DMS53 treated with DMSO at 0.1 percent for 48 hours (cell line): ENCODE measurements at regions not wholly inside any gene's neighbourhood (a gene's known extent, or its start where the extent isn't known, plus 50 kb on each side); places are given as distances from the start of the nearest gene placed in this dataset.

ENCODE experiments used
- DNase-seq: peaks from one replicate; lab custom pipeline; 2025; ENCODE audit not compliant: unreplicated experiment; lab: John Stamatoyannopoulos, UW

DNA sequence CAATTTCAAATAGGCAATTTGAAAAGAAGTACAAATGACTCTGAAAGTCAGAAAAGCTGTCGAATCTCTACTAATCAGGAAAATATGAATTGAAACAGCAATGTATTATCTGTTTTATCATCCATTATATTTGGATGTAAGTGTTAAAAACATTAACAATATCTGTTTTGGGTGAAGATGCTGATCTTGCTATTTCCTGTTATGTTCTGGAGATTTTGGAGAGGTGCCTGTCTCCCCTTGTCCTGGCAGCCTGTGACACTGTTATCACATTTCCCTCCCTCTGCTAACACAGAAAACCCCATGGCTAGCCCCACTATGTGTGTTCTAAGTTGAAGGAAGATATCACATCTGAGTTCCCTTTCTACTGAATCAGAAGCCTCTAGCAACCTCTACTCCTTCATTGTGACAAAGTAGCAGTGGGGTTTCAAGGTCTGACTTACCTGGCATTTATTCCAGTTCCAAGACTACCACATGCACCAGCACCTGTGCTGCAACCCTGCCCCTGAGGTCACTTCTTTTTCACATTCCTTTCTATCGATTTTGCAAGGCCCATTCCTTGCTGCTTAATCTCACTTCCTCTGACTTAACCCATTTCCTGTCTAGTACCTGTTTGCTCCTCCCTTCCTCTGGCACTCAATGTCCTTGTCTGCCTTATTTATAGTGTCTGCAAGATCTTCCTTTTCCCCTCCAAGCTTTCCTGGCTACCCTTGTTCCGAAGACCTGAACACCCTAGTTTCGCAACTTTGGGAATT is 95.5 kb upstream of the COL8A1 start:
- DNase-seq, result no peak

DNA sequence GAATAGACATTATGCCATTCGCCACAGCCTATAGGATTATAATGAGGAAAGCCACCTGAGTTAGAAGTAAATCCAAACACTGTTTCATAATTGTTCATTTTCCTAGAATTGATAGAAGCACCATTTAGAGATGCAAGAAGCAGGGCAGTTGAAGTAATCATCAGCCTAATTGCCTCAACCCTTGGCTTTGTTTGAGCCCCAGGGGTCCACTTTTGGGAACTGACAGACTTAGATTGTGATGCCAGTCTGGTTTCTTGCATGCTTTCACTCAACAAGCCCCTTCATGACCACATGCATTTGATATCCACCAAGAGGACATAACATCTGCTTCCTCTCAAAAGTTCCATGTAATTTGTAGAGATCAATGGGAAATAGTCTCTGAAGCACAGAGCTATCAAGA is 97.2 kb upstream of the COL8A1 start:
- no peak for DNase-seq

GRCh38 chr3:99537416-99537815 is 101.0 kb upstream of the COL8A1 start:
- DNase-seq, result no peak

GRCh38 chr3:99536555-99537314 is 101.7 kb upstream of the COL8A1 start:
- DNase-seq, result peak; percentile 29

DNA sequence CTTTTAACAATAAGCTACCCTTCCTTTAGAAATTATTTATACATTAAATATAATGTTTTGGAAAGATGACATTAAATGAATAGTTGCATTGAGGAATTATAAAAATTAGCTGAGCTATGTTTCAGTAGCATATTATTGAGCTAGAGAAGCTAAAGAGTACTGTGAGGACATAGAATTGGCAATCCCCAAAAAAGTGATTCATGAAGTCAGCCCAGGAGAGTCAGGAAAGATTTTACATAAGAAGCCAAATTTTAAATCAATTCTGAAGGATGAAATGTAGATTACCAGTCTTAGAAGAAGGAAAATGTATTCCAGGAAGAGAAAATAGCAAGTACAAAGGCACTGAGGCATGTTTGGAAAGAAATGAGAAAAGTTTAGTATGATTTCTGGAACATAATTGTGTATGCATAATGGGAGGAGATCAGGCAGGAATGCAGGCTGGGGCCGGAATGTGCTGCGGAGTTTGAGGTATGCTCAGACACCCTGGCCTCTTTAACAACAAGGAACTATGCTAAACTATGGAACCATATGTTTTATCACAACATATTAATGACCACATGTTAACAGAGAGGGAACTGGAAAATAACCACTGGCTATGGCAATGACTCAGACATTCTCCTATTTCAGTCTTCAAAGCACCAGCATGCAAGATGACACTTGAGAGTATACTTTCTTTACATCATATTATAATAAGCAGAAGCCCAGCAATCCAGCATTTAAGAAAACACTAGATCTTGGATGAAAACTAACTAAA is 103.3 kb upstream of the COL8A1 start:
- peak; percentile 34 for DNase-seq

DNA sequence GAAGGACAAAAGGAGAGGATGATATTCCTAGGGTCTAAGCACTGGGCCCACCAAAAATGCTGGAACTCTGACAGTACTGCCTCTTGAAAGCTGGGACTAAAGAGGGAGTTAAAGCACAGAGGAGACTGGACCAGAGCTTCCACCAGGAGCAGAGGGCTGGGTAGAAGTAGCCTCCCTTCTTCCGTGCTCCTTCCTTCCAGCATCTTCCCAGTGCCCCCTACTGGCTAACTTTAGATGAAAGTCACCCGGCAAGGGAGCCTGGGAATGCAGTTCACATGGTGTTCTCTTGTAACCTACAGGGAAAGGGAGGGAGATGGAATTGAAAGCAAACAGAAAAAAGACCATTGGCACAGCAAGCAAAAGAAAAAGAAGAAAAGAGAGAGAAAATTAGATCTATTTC is 106.1 kb upstream of the COL8A1 start:
- peak; percentile 34 for DNase-seq

DNA sequence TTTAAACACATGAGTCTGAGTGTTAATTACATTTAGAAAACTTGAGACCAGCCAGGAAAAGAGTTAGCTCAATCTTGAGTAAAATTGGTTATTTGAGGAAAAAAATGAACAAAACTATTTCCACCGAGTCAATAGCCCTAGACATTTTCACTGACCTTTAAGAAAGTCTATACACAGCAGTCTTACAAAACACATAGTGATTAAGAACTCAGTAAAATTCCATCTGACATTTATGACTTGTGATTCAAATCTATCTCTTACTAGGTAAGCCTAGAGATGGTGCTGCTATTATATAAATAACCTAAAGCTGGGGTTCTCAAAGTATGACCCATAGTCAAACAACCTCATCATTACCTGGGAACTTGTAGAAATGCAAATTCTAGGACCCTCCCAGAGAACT is 109.1 kb upstream of the COL8A1 start:
- DNase-seq, result no peak

GRCh38 chr3:99526921-99527320 is 111.5 kb upstream of the COL8A1 start:
- DNase-seq, result no peak

DNA sequence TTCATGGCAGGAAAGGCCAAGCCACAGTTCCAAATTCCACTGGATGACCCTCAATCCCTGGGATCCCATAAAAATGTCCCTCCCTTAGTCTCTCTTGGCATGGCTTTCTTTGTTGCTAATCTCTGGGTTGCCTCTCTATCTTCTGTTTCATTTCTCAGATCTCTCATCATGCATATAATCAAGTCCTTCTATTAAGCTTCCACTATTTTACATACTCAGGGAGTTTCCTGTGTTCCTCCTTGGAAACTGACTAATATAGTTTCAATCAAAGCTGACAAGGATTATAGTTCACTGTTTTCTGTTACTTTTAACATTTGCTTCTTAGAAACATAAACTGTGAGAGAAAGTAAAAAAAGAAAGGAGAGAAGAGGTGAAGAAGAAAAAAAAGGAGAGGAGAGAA is 113.8 kb upstream of the COL8A1 start:
- DNase-seq, result no peak

- DNase-seq, result no peak
Observed at GRCh38 chr3:99523431-99524127, 114.8 kb upstream of the COL8A1 start.

DNA sequence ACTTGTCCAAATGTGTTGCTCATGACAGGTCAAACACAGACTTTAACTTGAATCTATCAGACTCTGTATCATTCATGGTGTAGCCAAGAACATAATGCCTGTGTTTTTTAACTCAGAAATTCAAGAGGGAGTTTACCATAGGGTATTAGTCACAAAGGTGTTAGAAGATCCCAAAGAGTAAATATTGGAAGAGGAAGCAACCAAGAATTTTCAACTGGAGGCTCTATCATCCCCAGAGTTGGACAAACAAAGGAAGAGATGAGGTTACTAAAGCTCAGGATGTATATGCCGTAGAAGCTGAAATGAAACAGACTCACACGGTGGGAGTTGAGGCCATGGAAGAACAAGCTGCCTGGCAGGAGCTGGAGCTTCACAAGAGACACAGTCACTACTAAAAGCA is 116.2 kb upstream of the COL8A1 start:
- peak; percentile 74 for DNase-seq

DNA sequence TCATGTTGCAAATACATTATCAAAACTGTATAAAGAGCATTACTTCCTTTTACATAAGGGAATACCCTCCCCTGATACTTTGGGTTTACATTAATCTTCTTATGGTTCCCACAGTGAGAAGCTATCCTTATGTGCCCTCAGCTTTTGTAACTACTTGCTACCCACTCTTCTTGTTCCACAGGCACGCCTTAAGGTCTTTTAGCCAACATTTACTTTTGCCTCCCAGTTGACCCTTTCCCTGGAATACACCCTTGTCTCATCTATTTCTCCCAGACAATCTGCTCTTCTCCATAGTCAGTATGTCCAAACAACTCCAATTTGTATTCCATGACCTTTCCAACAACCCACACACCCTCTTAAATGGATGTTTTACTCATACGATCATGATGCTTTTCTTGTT is 116.8 kb upstream of the COL8A1 start:
- no peak for DNase-seq

- DNase-seq, result no peak
Observed at GRCh38 chr3:99520513-99520912, 117.9 kb upstream of the COL8A1 start.

GRCh38 chr3:99516936-99517335 is 121.5 kb upstream of the COL8A1 start:
- DNase-seq, result no peak

DNA sequence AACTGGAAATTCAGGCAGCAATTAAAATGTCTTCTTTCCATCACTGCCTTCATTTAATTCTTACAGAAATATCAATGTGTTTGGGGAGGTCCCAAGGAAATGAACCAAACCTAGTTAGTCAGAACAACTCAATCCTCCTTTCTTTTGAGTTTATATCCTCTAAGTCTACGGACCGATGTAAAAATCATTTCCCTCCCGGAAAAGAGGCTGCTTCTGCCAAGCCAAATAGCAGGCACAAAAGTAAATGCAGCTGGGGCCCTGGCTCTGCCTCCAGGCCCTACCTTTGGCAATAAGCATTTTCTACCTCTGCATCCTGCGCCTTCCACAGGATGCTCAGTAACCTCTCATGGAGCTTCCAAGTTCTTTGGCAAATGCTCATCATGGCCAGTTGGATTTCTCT is 122.5 kb upstream of the COL8A1 start:
- DNase-seq, result no peak

DNA sequence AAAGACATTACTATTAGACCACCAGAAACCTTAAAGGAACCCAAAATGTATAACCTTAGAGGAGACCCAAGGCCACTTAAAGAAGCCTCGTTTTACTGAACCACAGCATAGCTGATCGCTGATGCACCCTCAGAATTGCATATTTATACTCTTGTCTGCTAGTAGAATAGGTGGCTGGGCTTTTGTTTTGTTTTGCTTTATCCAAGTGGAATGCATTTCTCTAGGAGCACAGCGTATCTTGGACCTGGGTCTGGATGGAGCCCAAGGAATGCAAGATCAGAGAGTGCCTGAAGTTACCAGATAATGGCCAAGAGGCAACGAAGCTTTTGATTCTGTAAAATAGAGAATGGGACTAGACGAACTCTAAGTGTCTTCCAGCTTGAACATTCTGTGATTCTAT is 129.2 kb upstream of the COL8A1 start:
- no peak for DNase-seq

- no peak for DNase-seq
Observed at GRCh38 chr3:99508191-99508590, 130.2 kb upstream of the COL8A1 start.

DNA sequence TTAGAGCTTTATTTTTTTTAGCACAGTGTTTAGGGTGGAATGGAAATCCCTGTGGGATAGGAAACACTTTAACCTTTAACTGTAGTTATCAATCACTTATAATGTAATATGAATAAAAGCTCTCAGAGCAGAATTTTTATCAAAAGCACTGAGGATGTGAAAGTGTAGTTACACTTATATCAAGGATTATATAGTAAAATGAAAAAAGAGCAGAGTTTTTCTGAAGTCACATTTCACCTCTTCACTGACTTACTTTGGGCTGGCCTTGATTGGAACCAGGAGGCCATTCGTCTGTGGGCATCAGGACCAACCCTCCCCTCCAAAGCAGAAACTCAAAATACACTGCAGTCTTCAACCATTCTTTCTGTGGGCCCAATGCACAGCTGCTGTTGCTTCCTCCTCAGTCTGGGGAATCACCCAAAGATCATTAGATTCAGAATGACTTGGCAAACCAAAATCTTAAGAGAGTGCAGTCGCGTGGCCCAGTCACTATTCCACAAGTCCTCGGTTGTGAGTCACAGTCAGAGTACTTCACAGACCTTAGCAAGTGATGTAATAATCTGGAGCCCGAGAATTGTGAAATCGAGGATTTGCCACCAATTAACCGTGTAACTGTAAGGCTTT is 132.6 kb upstream of the COL8A1 start:
- no peak for DNase-seq

DNA sequence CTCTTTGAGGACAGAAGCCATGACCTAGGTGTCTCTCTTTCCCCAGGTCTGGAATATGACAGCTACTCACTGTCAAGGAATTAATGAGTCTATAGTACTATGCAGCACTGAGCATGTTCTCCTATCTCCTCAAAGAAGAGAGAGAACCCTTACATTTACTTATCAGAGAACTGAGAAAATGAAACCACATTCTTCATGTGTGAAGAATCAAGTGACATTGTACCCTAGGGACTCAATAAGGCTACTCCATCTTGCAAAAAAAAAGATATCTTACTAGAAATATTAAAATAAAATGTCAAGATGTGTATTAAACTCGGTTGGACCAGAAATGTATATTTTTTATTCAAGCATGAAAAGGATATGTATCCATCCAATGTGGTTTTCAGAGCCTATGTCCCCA is 133.2 kb upstream of the COL8A1 start:
- no peak for DNase-seq

GRCh38 chr3:99504258-99504657 is 134.1 kb upstream of the COL8A1 start:
- peak; percentile 14 for DNase-seq

- DNase-seq, result no peak
Observed at GRCh38 chr3:99503350-99503749, 135.0 kb upstream of the COL8A1 start.
